Endothelial cell of umbilical vein (primary cell): ENCODE measurements at regions not wholly inside any gene's neighbourhood (a gene's known extent, or its start where the extent isn't known, plus 50 kb on each side); places are given as distances from the start of the nearest gene placed in this dataset.

Experiments
- BruUV-seq: library from RNA; stranded (reverse); fragments of 400-500 nt; replicated peaks from 2 replicates; lab custom pipeline; 2021; lab: Mats Ljungman, UMichigan
- CTCF ChIA-PET: fragments of 300-600, 350-600 bp; sonication (Branson Sonifier 250); formaldehyde crosslinking; loops from one replicate; lab custom pipeline; 2021; ENCODE audit warnings: antibody characterized with exemption, inconsistent platforms; lab: Charles Lee
- POLR2A ChIA-PET: fragments of 300-600, 350-600 bp; sonication (Branson Sonifier 250); formaldehyde crosslinking; loops from one replicate; lab custom pipeline; 2021; ENCODE audit warnings: antibody characterized with exemption, inconsistent platforms; lab: Charles Lee
- DNase-seq: peaks from one replicate; pipeline ENCODE4 v3.0.0-alpha.2; 2011; ENCODE audit warnings: low read depth, low spot score
- FAIRE-seq: peaks from 2 replicates; lab custom pipeline; 2011; peaks lifted over from hg19 to GRCh38; lab: Jason Lieb, UNC
- H2AFZ ChIP-seq: 2 replicates; pipeline ENCODE4 v1.6.0; 2012; ENCODE audit warnings: low read depth, low read length, control low read depth, inconsistent platforms
- H3K27ac ChIP-seq: 2 replicates; pipeline ENCODE4 v1.5.1; 2011; ENCODE audit warnings: low read depth, mild to moderate bottlenecking, control low read depth, low read length, moderate library complexity; ENCODE audit not compliant: insufficient read depth
- H3K27me3 ChIP-seq, 2 experiments: 2 replicates each; pipeline versions ENCODE4 v1.6.0 to v1.6.1; 2011; ENCODE audit warnings: low read length in 2 of 2, mixed read lengths in 1 of 2; ENCODE audit not compliant: control insufficient read depth in 2 of 2, insufficient read depth in 2 of 2
- H3K36me3 ChIP-seq, 2 experiments: 2 replicates in 1 of 2; 3 replicates in 1 of 2; pipeline ENCODE4 v1.5.1; 2011; ENCODE audit warnings: low read length in 2 of 2, mild to moderate bottlenecking in 1 of 2, moderate library complexity in 1 of 2; ENCODE audit not compliant: control insufficient read depth in 2 of 2, insufficient read depth in 2 of 2; ENCODE audit errors: extremely low read depth in 1 of 2
- H3K4me1 ChIP-seq: 3 replicates; pipeline ENCODE4 v1.5.1; 2011; ENCODE audit warnings: mild to moderate bottlenecking, low read length; ENCODE audit not compliant: control insufficient read depth, insufficient read depth; ENCODE audit errors: extremely low read depth
- H3K4me2 ChIP-seq: 2 replicates; pipeline ENCODE4 v1.6.1; 2011; ENCODE audit warnings: low read length, control low read depth, mixed read lengths; ENCODE audit not compliant: insufficient read depth
- H3K4me3 ChIP-seq, 3 experiments: fragments of 200-600 bp in 1 of 3; sonication (generic), shearing (Covaris generic) in 1 of 3; replicated peaks in 1 of 3; 2 replicates each; pipeline ENCODE4 v1.5.1; 2011 to 2016; ENCODE audit warnings: control low read depth in 3 of 3, low read length in 3 of 3, mild to moderate bottlenecking in 2 of 3, inconsistent platforms in 1 of 3, low read depth in 1 of 3, moderate library complexity in 1 of 3; ENCODE audit not compliant: insufficient read depth in 1 of 3
- H3K79me2 ChIP-seq: 2 replicates; pipeline ENCODE4 v1.6.0; 2012; ENCODE audit warnings: low read length, inconsistent platforms; ENCODE audit not compliant: control insufficient read depth, insufficient read depth
- H3K9ac ChIP-seq: replicated peaks from 2 replicates; pipeline ENCODE3; 2011; ENCODE audit warnings: low read length, control low read depth; ENCODE audit not compliant: insufficient read depth; ENCODE audit errors: extremely low read depth
- H3K9me1 ChIP-seq: replicated peaks from 3 replicates; pipeline ENCODE4 v1.6.0; 2011; ENCODE audit warnings: mild to moderate bottlenecking, low read length; ENCODE audit not compliant: control insufficient read depth, insufficient read depth; ENCODE audit errors: extremely low read depth
- H3K9me3 ChIP-seq: replicated peaks from 2 replicates; pipeline ENCODE4 v1.5.1; 2012; ENCODE audit warnings: low read length, inconsistent platforms; ENCODE audit not compliant: control insufficient read depth, insufficient read depth
- H4K20me1 ChIP-seq: replicated peaks from 2 replicates; pipeline ENCODE3; 2011; ENCODE audit warnings: mild to moderate bottlenecking, low read length; ENCODE audit not compliant: control insufficient read depth, insufficient read depth; ENCODE audit errors: extremely low read depth
- EZH2 ChIP-seq: IDR thresholded peaks from 2 replicates; pipeline ENCODE4 v1.6.1; 2012; ENCODE audit warnings: borderline replicate concordance, low read depth, mild to moderate bottlenecking, moderate library complexity, low read length, inconsistent platforms; ENCODE audit not compliant: severe bottlenecking
- FOS ChIP-seq: IDR thresholded peaks from 2 replicates; pipeline ENCODE4 v1.6.1; 2011; ENCODE audit warnings: mild to moderate bottlenecking, low read length, moderate library complexity, borderline replicate concordance; ENCODE audit not compliant: insufficient read depth
- GATA2 ChIP-seq: IDR thresholded peaks from 2 replicates; pipeline ENCODE4 v1.7.0; 2011; ENCODE audit warnings: low read depth, mild to moderate bottlenecking, moderate library complexity, mixed read lengths, low read length; ENCODE audit not compliant: insufficient read length, insufficient read depth
- JUN ChIP-seq: IDR thresholded peaks from 2 replicates; pipeline ENCODE4 v1.6.1; 2011; ENCODE audit warnings: borderline replicate concordance, low read depth; ENCODE audit not compliant: insufficient read length, insufficient read depth
- MAX ChIP-seq: IDR thresholded peaks from 2 replicates; pipeline ENCODE4 v1.6.1; 2011; ENCODE audit not compliant: insufficient read depth, insufficient read length
- MYC ChIP-seq: IDR thresholded peaks from one replicate; pipeline ENCODE4 v1.6.1; 2011; ENCODE audit warnings: mild to moderate bottlenecking, low read depth, low read length
- POLR2A ChIP-seq: IDR thresholded peaks from 2 replicates; pipeline ENCODE4 v1.6.1; 2012; ENCODE audit warnings: low read depth, mild to moderate bottlenecking, control low read depth, low read length
- dilution Hi-C: fragments of 300-500 bp; cut with MboI; formaldehyde crosslinking; loops from one replicate; pipeline ENCODE4 v1.15.0; 2019; ENCODE audit warnings: low sequenced_read_pairs; ENCODE audit not compliant: extremely low pct_ligation_motif_present
- intact Hi-C: fragments of 100-400 bp; cut with micrococcal nuclease; formaldehyde crosslinking; loops from one replicate; pipeline ENCODE4 v1.10.0; 2022

DNA sequence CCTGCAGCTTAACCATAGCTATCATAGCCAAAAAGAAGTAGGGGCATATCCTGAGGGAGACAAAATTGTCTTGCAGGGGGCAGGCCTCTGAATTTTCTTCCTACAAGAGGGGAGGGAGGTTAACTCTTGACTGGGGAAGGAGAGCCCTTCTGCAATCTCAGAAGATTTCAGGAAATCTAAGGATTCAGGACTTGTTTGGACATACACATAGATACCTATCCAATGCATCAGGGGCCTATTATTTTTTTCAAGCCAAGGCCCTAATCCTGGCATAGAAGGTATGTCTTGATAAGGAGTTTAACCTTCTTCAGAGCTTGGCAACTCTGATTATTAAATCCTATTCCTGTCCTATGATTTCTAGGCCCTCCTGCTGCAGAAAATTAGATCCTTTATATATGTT, 375.1 kb upstream of the ACTBL2 start:
- no peaks in the 10 kb centered on the region for H3K36me3 ChIP-seq
- no peaks in the 10 kb centered on the region for H3K79me2 ChIP-seq
- no peak overlapping the region for H3K4me2 ChIP-seq
- DNase-seq (no peak), FAIRE-seq (no peak)
- intact Hi-C loops (no loop called here), dilution Hi-C loops (no loop called here)
- no peaks in the 10 kb centered on the region for H3K9me1 ChIP-seq
- no peak overlapping the region for H3K4me3 ChIP-seq
- no TSS peak for BruUV-seq
- no peak for TF ChIP-seq MYC
- TF ChIP-seq FOS: no peak
- TF ChIP-seq POLR2A: no peak
- TF ChIP-seq MAX: no peak
- no peaks in the 10 kb centered on the region for H3K4me1 ChIP-seq
- H3K27me3 ChIP-seq: no peaks in the 10 kb centered on the region
- H4K20me1 ChIP-seq: no peaks in the 10 kb centered on the region
- no peaks in the 10 kb centered on the region for H3K9me3 ChIP-seq
- no peak overlapping the region for H2AFZ ChIP-seq
- ChIA-PET CTCF (interaction anchor here (0.7 kb wide), 1 partner anchor 30 kb away, joined by 4 read pairs; no protein-coding TSS in a partner anchor), POLR2A (no interaction called here)
- no peak overlapping the region for H3K9ac ChIP-seq
- no peak overlapping the region for H3K27ac ChIP-seq

GRCh38 chr5:57855831-57856230, 373.2 kb upstream of the ACTBL2 start:
- no peak for TF ChIP-seq MAX
- TF ChIP-seq EZH2: no peak
- TF ChIP-seq POLR2A: no peak
- no peak for TF ChIP-seq JUN
- no peak for TF ChIP-seq GATA2
- no peak for FAIRE-seq
- Histone ChIP-seq H3K9ac (no peak overlapping the region), H3K27ac (no peak overlapping the region), H3K79me2 (no peaks in the 10 kb centered on the region), H2AFZ (no peak overlapping the region), H4K20me1 (no peaks in the 10 kb centered on the region), H3K9me3 (no peaks in the 10 kb centered on the region), H3K36me3 (no peaks in the 10 kb centered on the region), H3K4me1 (no peaks in the 10 kb centered on the region), H3K9me1 (no peaks in the 10 kb centered on the region), H3K4me2 (no peak overlapping the region), H3K27me3 (no peaks in the 10 kb centered on the region), H3K4me3 (no peak overlapping the region)
- BruUV-seq: no TSS peak
- intact Hi-C loops (no loop called here), dilution Hi-C loops (no loop called here)
- ChIA-PET POLR2A (interaction anchor here (0.7 kb wide), 1 partner anchor 159 kb away, joined by 4 read pairs; no protein-coding TSS in a partner anchor), CTCF (no interaction called here)
- no peak for DNase-seq
